ENCODE measurements at regions not wholly inside any gene's neighbourhood (a gene's known extent, or its start where the extent isn't known, plus 50 kb on each side); places are given as distances from the start of the nearest gene placed in this dataset.

DNA sequence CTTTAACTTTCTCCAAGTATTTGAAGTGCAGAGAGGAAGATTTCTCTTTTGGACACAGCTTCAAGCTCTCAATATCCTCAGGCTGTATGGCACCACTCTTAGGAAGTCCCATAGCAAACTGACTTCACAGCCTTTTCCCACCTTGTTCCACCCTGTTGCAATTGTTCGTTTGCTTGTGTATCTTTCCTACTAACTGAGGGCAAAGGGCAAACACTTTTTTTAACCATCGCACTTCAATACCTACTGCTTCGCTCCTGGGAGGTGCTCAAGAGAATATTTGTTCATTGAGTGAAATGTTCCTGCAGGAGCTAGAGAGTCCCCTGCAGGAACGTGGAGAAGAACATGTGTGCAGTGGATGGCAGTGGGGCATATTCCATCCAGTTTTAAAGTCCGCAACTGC, 638.6 kb downstream of the BCOR start:
- CTCF ChIA-PET, result no interaction called here
- Histone ChIP-seq H4K8ac (ENCODE audit: low read depth in 2 of 2, low read length in 2 of 2) (no peak overlapping the region), H3K79me1 (ENCODE audit: low read depth in 1 of 2, low read length in 2 of 2) (no peaks in the 10 kb centered on the region), H4K20me1 (ENCODE audit: insufficient read depth, low read length) (no peaks in the 10 kb centered on the region), H4K91ac (ENCODE audit: insufficient read depth, low read depth, low read length) (no peak overlapping the region), H3K4ac (ENCODE audit: low read depth, low read length) (no peak overlapping the region), H3K9ac (ENCODE audit: low read depth, low read length) (no peak overlapping the region), H3K9me3 (ENCODE audit: control insufficient read depth, insufficient read depth, low read length) (no peaks in the 10 kb centered on the region; the same call in 1 of the 2 replicates), H3K27me3 (ENCODE audit: control insufficient read depth, insufficient read depth, low read length) (peaks cover 15% of the 10 kb centered on the region), H3K27ac (ENCODE audit: insufficient read depth, low read length) (no peak overlapping the region), H3K14ac (replicated peaks; ENCODE audit: low read depth, low read length) (no peak overlapping the region), H3K18ac (ENCODE audit: low read depth, low read length) (no peak overlapping the region), H2AK5ac (ENCODE audit: low read depth, low read length) (no peak overlapping the region), H2BK5ac (ENCODE audit: low read depth, low read length, poor library complexity, severe bottlenecking) (no peak overlapping the region), H2BK20ac (ENCODE audit: low read depth, low read length) (no peak overlapping the region), H3K23ac (ENCODE audit: low read depth, low read length) (no peak overlapping the region), H4K5ac (ENCODE audit: low read depth, low read length) (no peak overlapping the region), H2AK9ac (replicated peaks; ENCODE audit: low read depth, low read length, poor library complexity) (no peak overlapping the region), H2BK15ac (ENCODE audit: low read depth, low read length) (no peak overlapping the region), H3K4me2 (ENCODE audit: low read depth, low read length) (no peak overlapping the region), H2BK120ac (ENCODE audit: low read depth, low read length) (no peak overlapping the region), H3K56ac (ENCODE audit: extremely low read depth, insufficient read depth, low read length) (no peak overlapping the region), H3K4me1 (ENCODE audit: control insufficient read depth, insufficient read depth, low read length) (no peaks in the 10 kb centered on the region), H3K36me3 (ENCODE audit: control insufficient read depth, insufficient read depth, low read length) (no peaks in the 10 kb centered on the region), H2AFZ (replicated peaks; ENCODE audit: low read length, poor library complexity) (no peak overlapping the region), H3K4me3 (ENCODE audit: insufficient read depth, low read depth, low read length) (no peak overlapping the region), H3K9me1 (ENCODE audit: insufficient read depth, low read length) (no peaks in the 10 kb centered on the region)
- no TSS peak for BruUV-seq (replicated peaks)
- dilution Hi-C loops (cut with HindIII; ENCODE audit: low sequenced_read_pairs, unreplicated experiment), result no loop called here
- DNase-seq (no peak), ATAC-seq (ENCODE audit: low read depth) (no peak)
- POLR2A ChIA-PET (ENCODE audit: unreplicated experiment), result no interaction called here
- no CpG with 5 or more reads among the region's 5 CpGs for WGBS, 2 experiments (ENCODE audit: extremely low coverage in 2 of 2, insufficient read length in 1 of 2)
- intact Hi-C loops (cut with micrococcal nuclease), result no loop called here
- TF ChIP-seq SMC3 (IDR thresholded peaks at IDR 0.05; ENCODE audit: low read depth, low read length) (no peak), MAZ (IDR thresholded peaks at IDR 0.05; ENCODE audit: borderline replicate concordance, low read depth, low read length) (no peak), BHLHE40 (IDR thresholded peaks at IDR 0.05; ENCODE audit: low read depth, low read length) (no peak), RFX5 (IDR thresholded peaks at IDR 0.05; ENCODE audit: low read depth, low read length) (no peak), FOS (IDR thresholded peaks at IDR 0.05; ENCODE audit: low read depth, low read length) (no peak)
- TF ChIP-seq, protein P1, sequence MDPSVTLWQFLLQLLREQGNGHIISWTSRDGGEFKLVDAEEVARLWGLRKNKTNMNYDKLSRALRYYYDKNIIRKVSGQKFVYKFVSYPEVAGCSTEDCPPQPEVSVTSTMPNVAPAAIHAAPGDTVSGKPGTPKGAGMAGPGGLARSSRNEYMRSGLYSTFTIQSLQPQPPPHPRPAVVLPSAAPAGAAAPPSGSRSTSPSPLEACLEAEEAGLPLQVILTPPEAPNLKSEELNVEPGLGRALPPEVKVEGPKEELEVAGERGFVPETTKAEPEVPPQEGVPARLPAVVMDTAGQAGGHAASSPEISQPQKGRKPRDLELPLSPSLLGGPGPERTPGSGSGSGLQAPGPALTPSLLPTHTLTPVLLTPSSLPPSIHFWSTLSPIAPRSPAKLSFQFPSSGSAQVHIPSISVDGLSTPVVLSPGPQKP (IDR thresholded peaks at IDR 0.05; ENCODE audit: borderline replicate concordance, low read depth, low read length), result no peak
- in situ Hi-C loops (cut with MboI; ENCODE audit: low sequenced_read_pairs), result no loop called here

All from IMR-90 (cell line).